Endothelial cell of umbilical vein (primary cell): ENCODE measurements at regions not wholly inside any gene's neighbourhood (a gene's known extent, or its start where the extent isn't known, plus 50 kb on each side); places are given as distances from the start of the nearest gene placed in this dataset.

Source experiments
- BruUV-seq: library from RNA; stranded (reverse); fragments of 400-500 nt; replicated peaks from 2 replicates; lab custom pipeline; 2021; lab: Mats Ljungman, UMichigan
- CTCF ChIA-PET: fragments of 300-600, 350-600 bp; sonication (Branson Sonifier 250); formaldehyde crosslinking; loops from one replicate; lab custom pipeline; 2021; ENCODE audit warnings: antibody characterized with exemption, inconsistent platforms; lab: Charles Lee
- POLR2A ChIA-PET: fragments of 300-600, 350-600 bp; sonication (Branson Sonifier 250); formaldehyde crosslinking; loops from one replicate; lab custom pipeline; 2021; ENCODE audit warnings: antibody characterized with exemption, inconsistent platforms; lab: Charles Lee
- DNase-seq: peaks from one replicate; pipeline ENCODE4 v3.0.0-alpha.2; 2011; ENCODE audit warnings: low read depth, low spot score
- FAIRE-seq: peaks from 2 replicates; lab custom pipeline; 2011; peaks lifted over from hg19 to GRCh38; lab: Jason Lieb, UNC
- H2AFZ ChIP-seq: 2 replicates; pipeline ENCODE4 v1.6.0; 2012; ENCODE audit warnings: low read depth, low read length, control low read depth, inconsistent platforms
- H3K27ac ChIP-seq: 2 replicates; pipeline ENCODE4 v1.5.1; 2011; ENCODE audit warnings: low read depth, mild to moderate bottlenecking, control low read depth, low read length, moderate library complexity; ENCODE audit not compliant: insufficient read depth
- H3K27me3 ChIP-seq, 2 experiments: 2 replicates each; pipeline versions ENCODE4 v1.6.0 to v1.6.1; 2011; ENCODE audit warnings: low read length in 2 of 2, mixed read lengths in 1 of 2; ENCODE audit not compliant: control insufficient read depth in 2 of 2, insufficient read depth in 2 of 2
- H3K36me3 ChIP-seq, 2 experiments: 2 replicates in 1 of 2; 3 replicates in 1 of 2; pipeline ENCODE4 v1.5.1; 2011; ENCODE audit warnings: low read length in 2 of 2, mild to moderate bottlenecking in 1 of 2, moderate library complexity in 1 of 2; ENCODE audit not compliant: control insufficient read depth in 2 of 2, insufficient read depth in 2 of 2; ENCODE audit errors: extremely low read depth in 1 of 2
- H3K4me1 ChIP-seq: 3 replicates; pipeline ENCODE4 v1.5.1; 2011; ENCODE audit warnings: mild to moderate bottlenecking, low read length; ENCODE audit not compliant: control insufficient read depth, insufficient read depth; ENCODE audit errors: extremely low read depth
- H3K4me2 ChIP-seq: 2 replicates; pipeline ENCODE4 v1.6.1; 2011; ENCODE audit warnings: low read length, control low read depth, mixed read lengths; ENCODE audit not compliant: insufficient read depth
- H3K4me3 ChIP-seq, 3 experiments: fragments of 200-600 bp in 1 of 3; sonication (generic), shearing (Covaris generic) in 1 of 3; replicated peaks in 1 of 3; 2 replicates each; pipeline ENCODE4 v1.5.1; 2011 to 2016; ENCODE audit warnings: control low read depth in 3 of 3, low read length in 3 of 3, mild to moderate bottlenecking in 2 of 3, inconsistent platforms in 1 of 3, low read depth in 1 of 3, moderate library complexity in 1 of 3; ENCODE audit not compliant: insufficient read depth in 1 of 3
- H3K79me2 ChIP-seq: 2 replicates; pipeline ENCODE4 v1.6.0; 2012; ENCODE audit warnings: low read length, inconsistent platforms; ENCODE audit not compliant: control insufficient read depth, insufficient read depth
- H3K9ac ChIP-seq: replicated peaks from 2 replicates; pipeline ENCODE3; 2011; ENCODE audit warnings: low read length, control low read depth; ENCODE audit not compliant: insufficient read depth; ENCODE audit errors: extremely low read depth
- H3K9me1 ChIP-seq: replicated peaks from 3 replicates; pipeline ENCODE4 v1.6.0; 2011; ENCODE audit warnings: mild to moderate bottlenecking, low read length; ENCODE audit not compliant: control insufficient read depth, insufficient read depth; ENCODE audit errors: extremely low read depth
- H3K9me3 ChIP-seq: replicated peaks from 2 replicates; pipeline ENCODE4 v1.5.1; 2012; ENCODE audit warnings: low read length, inconsistent platforms; ENCODE audit not compliant: control insufficient read depth, insufficient read depth
- H4K20me1 ChIP-seq: replicated peaks from 2 replicates; pipeline ENCODE3; 2011; ENCODE audit warnings: mild to moderate bottlenecking, low read length; ENCODE audit not compliant: control insufficient read depth, insufficient read depth; ENCODE audit errors: extremely low read depth
- EZH2 ChIP-seq: IDR thresholded peaks from 2 replicates; pipeline ENCODE4 v1.6.1; 2012; ENCODE audit warnings: borderline replicate concordance, low read depth, mild to moderate bottlenecking, moderate library complexity, low read length, inconsistent platforms; ENCODE audit not compliant: severe bottlenecking
- GATA2 ChIP-seq: IDR thresholded peaks from 2 replicates; pipeline ENCODE4 v1.7.0; 2011; ENCODE audit warnings: low read depth, mild to moderate bottlenecking, moderate library complexity, mixed read lengths, low read length; ENCODE audit not compliant: insufficient read length, insufficient read depth
- MAX ChIP-seq: IDR thresholded peaks from 2 replicates; pipeline ENCODE4 v1.6.1; 2011; ENCODE audit not compliant: insufficient read depth, insufficient read length
- MYC ChIP-seq: IDR thresholded peaks from one replicate; pipeline ENCODE4 v1.6.1; 2011; ENCODE audit warnings: mild to moderate bottlenecking, low read depth, low read length
- POLR2A ChIP-seq: IDR thresholded peaks from 2 replicates; pipeline ENCODE4 v1.6.1; 2012; ENCODE audit warnings: low read depth, mild to moderate bottlenecking, control low read depth, low read length
- POLR2AphosphoS5 ChIP-seq: IDR thresholded peaks from 2 replicates; pipeline ENCODE4 v1.6.1; 2012; ENCODE audit warnings: low read depth, mild to moderate bottlenecking, control low read depth, low read length, moderate library complexity; ENCODE audit not compliant: insufficient read depth
- dilution Hi-C: fragments of 300-500 bp; cut with MboI; formaldehyde crosslinking; loops from one replicate; pipeline ENCODE4 v1.15.0; 2019; ENCODE audit warnings: low sequenced_read_pairs; ENCODE audit not compliant: extremely low pct_ligation_motif_present
- intact Hi-C: fragments of 100-400 bp; cut with micrococcal nuclease; formaldehyde crosslinking; loops from one replicate; pipeline ENCODE4 v1.10.0; 2022
- TF ChIP-seq, protein P1 (sequence below), 2 donors: IDR thresholded peaks; 1 replicate in 1 of 2; 2 replicates in 1 of 2; pipeline ENCODE4 v1.5.1; 2011; ENCODE audit warnings: low read length in 2 of 2, mild to moderate bottlenecking in 2 of 2, moderate library complexity in 2 of 2, control low read depth in 1 of 2, inconsistent platforms in 1 of 2, low read depth in 1 of 2; ENCODE audit not compliant: insufficient read depth in 1 of 2; ENCODE audit errors: extremely low read depth in 1 of 2

- BruUV-seq = no TSS peak
- POLR2A ChIA-PET = no interaction called here
- CTCF ChIA-PET = no interaction called here
- Histone ChIP-seq H3K4me3 (no peak overlapping the region), H4K20me1 (no peaks in the 10 kb centered on the region), H3K27ac (no peak overlapping the region), H3K9me1 (no peaks in the 10 kb centered on the region), H3K36me3 (no peaks in the 10 kb centered on the region), H3K79me2 (no peaks in the 10 kb centered on the region), H3K9ac (no peak overlapping the region), H3K9me3 (no peaks in the 10 kb centered on the region), H2AFZ (no peak overlapping the region), H3K4me1 (no peaks in the 10 kb centered on the region), H3K27me3 (peaks cover 0 to 5% of the 10 kb centered on the region in 2 experiments), H3K4me2 (no peak overlapping the region)
- TF ChIP-seq, protein P1, sequence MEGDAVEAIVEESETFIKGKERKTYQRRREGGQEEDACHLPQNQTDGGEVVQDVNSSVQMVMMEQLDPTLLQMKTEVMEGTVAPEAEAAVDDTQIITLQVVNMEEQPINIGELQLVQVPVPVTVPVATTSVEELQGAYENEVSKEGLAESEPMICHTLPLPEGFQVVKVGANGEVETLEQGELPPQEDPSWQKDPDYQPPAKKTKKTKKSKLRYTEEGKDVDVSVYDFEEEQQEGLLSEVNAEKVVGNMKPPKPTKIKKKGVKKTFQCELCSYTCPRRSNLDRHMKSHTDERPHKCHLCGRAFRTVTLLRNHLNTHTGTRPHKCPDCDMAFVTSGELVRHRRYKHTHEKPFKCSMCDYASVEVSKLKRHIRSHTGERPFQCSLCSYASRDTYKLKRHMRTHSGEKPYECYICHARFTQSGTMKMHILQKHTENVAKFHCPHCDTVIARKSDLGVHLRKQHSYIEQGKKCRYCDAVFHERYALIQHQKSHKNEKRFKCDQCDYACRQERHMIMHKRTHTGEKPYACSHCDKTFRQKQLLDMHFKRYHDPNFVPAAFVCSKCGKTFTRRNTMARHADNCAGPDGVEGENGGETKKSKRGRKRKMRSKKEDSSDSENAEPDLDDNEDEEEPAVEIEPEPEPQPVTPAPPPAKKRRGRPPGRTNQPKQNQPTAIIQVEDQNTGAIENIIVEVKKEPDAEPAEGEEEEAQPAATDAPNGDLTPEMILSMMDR (IDR thresholded peaks at IDR 0.05; ENCODE audit: extremely low read depth in 1 of 2, insufficient read depth in 1 of 2, low read depth in 1 of 2, low read length in 2 of 2) = no peak
- no peak for TF ChIP-seq EZH2
- TF ChIP-seq GATA2 = no peak
- intact Hi-C loops (loop anchor here (10.0 kb wide), 1 partner anchor 423 kb away; the partner anchor contains the start of gene AP3B1), dilution Hi-C loops (no loop called here)
- FAIRE-seq (no peak), DNase-seq (no peak)
Measured at GRCh38 chr5:77871946-77872345, 95.8 kb upstream of the TBCA start.

DNA sequence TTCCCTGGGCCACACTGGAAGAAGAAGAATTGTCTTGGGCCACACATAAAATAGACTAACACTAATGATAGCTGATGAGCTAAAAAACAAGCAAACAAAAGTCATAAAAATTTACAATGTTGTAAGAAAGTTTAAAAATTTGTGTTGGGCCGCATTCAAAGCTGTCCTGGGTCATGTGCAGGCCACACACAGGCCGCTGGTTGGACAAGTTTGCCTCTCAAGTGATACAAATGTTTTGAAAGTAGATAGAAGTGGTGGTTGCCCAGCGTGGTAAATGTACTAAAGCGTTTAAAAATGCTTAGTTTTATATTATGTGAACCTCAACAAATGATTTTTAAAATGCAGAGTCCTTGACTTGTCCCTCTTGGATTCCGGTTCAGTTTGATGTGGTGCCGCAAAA is 94.9 kb upstream of the TBCA start:
- TF ChIP-seq, protein P1 (IDR thresholded peaks at IDR 0.05; ENCODE audit: extremely low read depth in 1 of 2, insufficient read depth in 1 of 2, low read depth in 1 of 2, low read length in 2 of 2) = no peak
- no peak for TF ChIP-seq MAX
- no peak for TF ChIP-seq MYC
- no peak for TF ChIP-seq POLR2A
- TF ChIP-seq POLR2AphosphoS5 = no peak
- Histone ChIP-seq H3K4me2 (no peak overlapping the region), H4K20me1 (no peaks in the 10 kb centered on the region), H3K36me3 (no peaks in the 10 kb centered on the region), H3K9ac (no peak overlapping the region), H3K9me3 (no peaks in the 10 kb centered on the region), H2AFZ (no peak overlapping the region), H3K27ac (no peak overlapping the region), H3K27me3 (peaks cover 0 to 4% of the 10 kb centered on the region in 2 experiments), H3K79me2 (no peaks in the 10 kb centered on the region), H3K4me1 (no peaks in the 10 kb centered on the region), H3K9me1 (no peaks in the 10 kb centered on the region), H3K4me3 (no peak overlapping the region)
- no peak for DNase-seq
- ChIA-PET CTCF (interaction anchor here (0.7 to 1.0 kb wide), 2 partner anchors 17 to 127 kb away, joined by 3 read pairs; no protein-coding TSS in a partner anchor), POLR2A (no interaction called here)
- intact Hi-C loops (loop anchor here (10.0 kb wide), 1 partner anchor 424 kb away; the partner anchor contains the start of gene AP3B1), dilution Hi-C loops (no loop called here)
- FAIRE-seq = no peak
- no TSS peak for BruUV-seq
